C4-2B (cell line): ENCODE measurements at regions not wholly inside any gene's neighbourhood (a gene's known extent, or its start where the extent isn't known, plus 50 kb on each side); places are given as distances from the start of the nearest gene placed in this dataset.

ENCODE experiments used
- ZFX ChIP-seq: fragments of 450-650 bp; IDR thresholded peaks from 2 replicates; pipeline ENCODE4 v1.6.1; 2017
- TF ChIP-seq, protein P1 (sequence below): fragments of 450-650 bp; conservative IDR thresholded peaks from 2 replicates; pipeline ENCODE4 v1.5.1; 2017; ENCODE audit warnings: mild to moderate bottlenecking

DNA sequence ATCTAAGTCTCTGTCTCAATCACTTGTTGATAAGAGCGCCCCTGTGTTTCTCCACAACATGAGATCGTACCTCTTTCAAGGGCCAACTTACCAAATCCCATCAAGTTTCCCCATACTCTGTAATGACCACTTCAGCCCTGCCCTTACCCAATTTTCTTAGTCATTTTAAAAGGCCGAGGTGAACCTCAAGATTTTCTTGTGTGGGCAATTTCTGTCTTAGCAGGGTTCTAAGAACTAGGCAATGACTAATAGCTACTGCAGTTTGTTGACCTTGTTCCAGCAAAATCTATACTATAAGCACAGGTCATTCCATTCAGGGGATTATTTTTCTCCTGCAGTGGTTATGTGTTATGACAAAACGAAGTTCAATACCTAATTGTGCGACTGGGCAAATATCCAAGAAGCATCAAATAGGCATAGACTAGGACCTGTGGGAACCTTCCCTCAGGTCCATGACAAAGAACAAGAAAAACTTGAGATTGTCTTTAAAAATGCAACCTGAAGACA is 359.8 kb downstream of the PCNX1 start:
- TF ChIP-seq, protein P1, sequence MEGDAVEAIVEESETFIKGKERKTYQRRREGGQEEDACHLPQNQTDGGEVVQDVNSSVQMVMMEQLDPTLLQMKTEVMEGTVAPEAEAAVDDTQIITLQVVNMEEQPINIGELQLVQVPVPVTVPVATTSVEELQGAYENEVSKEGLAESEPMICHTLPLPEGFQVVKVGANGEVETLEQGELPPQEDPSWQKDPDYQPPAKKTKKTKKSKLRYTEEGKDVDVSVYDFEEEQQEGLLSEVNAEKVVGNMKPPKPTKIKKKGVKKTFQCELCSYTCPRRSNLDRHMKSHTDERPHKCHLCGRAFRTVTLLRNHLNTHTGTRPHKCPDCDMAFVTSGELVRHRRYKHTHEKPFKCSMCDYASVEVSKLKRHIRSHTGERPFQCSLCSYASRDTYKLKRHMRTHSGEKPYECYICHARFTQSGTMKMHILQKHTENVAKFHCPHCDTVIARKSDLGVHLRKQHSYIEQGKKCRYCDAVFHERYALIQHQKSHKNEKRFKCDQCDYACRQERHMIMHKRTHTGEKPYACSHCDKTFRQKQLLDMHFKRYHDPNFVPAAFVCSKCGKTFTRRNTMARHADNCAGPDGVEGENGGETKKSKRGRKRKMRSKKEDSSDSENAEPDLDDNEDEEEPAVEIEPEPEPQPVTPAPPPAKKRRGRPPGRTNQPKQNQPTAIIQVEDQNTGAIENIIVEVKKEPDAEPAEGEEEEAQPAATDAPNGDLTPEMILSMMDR: no peak
- TF ChIP-seq ZFX: no peak
